ENCODE measurements at regions not wholly inside any gene's neighbourhood (a gene's known extent, or its start where the extent isn't known, plus 50 kb on each side); places are given as distances from the start of the nearest gene placed in this dataset.

DNA sequence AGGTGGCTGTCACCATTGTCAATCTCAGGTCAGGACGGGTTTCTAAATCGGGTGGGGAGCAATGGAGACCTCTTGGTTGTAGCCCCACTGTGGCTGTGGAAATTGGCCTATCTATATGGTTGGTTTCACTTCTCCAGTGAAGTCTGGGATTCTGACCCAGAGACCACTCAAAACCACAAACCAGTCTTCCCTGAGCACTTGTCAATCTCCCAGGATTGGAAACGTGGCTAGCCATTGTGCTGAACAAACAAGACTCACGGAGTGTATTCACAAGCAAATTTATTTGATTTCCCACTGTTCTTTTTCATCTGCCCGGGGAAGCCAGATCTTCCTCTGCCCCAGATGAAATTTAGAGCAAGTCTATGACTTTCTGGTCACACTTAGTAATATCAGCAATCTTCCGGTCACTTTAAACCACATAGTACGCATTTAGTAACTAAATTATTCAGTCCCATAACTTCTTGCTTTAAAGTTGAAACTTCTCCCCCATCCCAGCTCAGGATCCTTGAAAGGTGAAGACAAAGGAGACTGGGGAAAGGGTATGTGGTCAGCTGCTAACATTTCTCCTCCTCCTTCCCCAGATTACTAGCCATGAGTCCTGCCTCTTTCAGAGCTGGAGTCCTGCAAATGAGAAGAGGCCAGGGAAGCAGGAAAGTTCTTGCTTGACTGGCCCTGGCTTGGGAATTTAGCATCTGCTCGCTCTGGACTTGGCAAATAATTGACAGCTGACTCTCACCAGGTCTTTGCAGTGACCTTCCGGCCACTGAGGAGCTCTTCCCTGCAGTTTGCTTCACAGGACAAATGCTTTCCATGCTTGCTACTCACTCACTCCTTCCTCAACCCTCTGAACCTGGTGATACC, 123.2 kb upstream of the MAX start:
- no peak for DNase-seq

DNA sequence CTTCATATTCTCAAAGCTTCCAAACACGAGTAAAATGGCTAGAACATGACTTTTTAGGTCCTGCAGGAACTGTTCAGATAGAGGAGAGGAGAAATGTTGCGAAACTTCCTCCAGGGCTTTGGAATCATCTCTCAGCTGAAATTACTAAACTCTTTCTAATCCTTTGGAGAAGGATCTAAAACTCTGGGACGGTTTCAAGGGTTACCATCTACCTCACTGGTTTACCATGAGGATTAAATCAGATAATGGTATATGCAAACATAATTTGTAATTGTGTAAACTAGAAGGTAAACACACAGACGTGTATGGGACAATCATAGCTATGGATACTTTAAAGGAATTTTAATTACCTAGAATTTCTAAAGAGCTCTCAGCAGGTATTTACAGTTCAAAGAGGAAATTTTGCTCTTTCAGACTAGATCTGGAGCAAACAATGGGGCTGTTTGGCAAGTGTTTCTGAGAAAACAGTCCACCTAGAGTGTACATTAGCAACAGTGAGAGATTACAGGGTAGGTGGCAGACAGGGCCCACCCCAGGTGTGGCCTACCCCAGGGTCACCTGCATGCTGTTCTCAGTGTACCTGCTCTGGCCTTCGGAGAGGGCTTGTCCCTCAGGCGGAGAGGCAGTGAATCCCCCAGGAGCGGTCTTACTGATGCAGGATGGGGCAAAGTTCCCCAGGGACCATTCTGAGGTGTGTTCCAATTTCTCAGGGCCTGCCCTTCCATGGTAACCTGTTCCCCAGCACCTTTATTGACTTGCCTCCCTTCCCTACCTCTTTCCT, 124.7 kb upstream of the MAX start:
- peak; percentile 54 for DNase-seq

- no peak for DNase-seq
Measured at GRCh38 chr14:65228436-65228835, 126.1 kb upstream of the MAX start.

DNA sequence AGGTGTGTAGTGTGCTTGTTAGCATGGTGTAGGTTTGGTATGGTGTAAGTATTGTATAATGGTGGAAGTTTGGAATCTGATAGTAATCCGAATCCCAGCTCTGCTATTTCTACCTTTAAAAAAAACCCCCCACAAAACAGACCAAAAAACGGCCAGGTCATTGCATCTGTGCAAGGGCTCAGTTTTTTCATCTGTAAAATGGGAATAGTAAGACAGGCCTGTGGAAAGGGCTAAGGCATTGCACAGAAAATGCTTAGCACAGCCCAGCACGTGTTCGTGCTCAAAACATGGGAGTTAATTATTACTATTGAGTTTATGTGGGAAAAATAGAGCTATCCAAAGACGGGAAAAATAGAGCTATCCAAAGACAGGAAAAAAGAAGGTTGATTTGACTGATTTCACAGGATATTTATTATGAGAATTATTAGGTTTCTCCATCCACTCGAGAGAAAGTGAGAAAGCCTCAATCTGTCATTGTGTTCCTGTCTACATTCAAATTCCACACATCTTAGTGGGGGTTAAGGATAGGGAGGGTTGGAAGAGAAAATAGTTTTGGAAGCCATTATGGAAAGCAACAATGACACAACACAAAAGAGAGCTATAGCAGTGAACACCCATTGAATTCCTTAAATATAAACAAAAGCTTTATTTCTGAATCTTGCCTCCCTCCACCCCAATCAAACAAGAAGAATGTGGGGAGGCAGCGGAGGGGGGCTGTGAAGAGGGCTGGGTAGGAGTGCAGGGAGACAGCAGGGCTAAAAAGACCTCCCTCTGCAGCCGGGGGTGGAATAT, 126.8 kb upstream of the MAX start:
- DNase-seq, result no peak

DNA sequence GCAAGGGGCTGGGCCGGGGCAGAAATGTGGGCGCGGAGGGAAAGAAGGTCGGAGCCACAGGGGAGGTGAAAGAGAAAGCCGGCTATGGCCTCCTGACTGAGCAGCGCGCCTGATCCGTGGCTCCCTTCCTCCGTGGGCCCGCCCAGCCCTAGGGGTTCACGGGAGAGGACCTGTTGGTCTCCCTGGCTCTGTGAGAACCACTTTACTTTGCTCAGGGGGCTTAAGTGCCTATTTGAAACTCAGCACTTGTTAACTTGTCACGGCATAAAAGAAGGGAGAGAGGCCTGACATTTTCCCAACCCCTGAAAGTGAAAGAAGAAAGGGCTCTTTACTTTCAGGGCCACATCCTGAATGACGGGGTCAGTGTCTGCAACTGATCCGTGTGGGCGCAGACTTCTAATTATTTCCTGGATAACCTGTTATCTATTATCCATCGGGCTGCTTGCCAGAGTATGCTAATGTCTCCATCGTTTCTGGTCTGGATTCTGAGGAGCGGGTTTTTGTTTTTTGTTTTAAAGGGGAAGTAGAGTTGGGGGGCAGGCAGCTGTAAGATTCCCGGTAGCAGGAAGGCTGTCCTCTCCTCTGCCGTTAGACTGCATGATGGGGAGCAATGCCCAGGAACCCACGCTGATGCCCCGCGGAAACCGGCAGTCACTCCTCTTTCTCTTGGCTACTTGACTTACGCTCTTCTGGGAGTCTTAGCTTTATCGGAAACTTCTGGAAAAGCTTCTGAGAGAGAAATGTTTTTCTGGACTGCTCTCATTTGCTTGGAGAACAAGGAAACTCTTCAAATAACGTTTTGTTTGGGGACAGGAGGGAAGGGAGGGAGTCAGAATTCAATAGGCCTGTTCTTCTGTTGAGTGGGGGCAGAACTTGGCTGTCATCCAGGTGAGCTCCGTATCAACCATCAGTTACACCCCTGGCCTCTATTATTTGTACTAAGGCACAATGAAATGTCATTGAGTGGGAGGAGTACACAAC, 127.7 kb upstream of the MAX start:
- peak; percentile 35 for DNase-seq

DNA sequence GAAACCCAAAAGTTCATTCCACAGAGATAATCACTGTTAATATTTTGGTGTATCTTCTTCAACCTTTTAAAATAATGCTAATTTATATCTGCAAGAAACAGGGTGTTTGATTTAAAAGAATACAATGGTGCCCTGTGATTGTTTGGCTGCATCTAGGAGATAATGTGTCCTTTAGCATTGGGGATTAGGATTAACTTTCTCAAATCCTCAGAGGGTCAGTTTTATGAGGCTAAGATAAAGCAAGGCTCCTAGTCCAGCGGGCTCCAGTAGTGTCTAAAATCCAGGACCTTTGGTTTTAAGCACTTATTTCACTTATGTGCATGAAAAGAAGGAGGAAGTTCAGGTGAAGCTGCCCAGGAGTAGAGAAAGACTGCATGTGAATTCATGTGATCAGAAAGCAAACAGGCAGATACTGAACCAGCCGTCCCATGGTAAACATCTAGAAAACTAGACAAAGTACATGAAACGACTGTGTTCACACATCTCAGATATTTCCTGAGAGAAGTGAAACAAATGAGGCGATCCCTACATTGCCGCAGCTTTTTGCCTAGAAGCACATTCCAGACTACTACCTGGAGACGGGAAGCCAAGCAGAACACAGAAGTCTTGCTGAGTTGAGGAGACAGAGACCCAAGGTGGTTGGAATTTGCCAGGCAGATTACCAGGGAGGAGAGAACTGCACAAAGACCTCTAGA, 129.1 kb upstream of the MAX start:
- peak; percentile 63 for DNase-seq

- no peak for DNase-seq
Measured at GRCh38 chr14:65234752-65235361, 132.5 kb upstream of the MAX start.

DNA sequence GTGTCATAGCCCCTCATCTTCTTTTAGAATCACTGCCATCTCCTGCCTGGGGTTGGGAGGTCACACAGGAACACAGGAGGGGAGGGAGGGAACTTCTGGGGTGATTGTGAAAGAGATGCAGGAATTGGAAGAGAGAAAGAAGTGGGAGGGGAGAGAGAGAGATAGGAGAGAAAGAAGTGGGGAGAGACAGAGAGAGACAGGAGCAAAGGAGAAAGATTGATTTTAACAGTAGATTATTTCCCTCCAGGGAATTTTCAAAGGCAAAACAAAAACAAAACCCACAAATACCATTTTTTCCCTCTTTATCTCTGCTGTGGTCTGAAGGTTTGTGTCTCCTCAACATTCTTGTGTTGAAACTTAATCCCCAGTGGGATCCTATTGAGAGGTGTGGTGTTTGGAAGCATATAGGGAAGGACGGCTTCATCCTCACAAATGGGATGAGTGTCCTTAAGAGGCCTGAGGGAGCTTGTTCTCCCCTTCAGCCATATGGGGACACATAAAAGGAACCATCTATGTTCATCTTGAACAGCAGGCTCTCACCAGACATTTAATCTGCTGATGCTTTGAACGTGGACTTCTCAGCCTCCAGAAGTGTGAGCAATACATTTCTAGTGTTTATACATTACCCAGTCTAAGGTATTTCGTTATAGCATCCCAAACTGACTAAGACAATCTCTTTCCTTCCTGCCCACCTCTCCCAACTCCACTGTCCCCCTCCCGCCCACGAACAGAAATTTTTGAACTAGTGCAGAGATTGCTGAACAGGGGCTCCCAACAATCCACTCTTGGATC, 134.9 kb upstream of the MAX start:
- DNase-seq, result peak; percentile 92

DNA sequence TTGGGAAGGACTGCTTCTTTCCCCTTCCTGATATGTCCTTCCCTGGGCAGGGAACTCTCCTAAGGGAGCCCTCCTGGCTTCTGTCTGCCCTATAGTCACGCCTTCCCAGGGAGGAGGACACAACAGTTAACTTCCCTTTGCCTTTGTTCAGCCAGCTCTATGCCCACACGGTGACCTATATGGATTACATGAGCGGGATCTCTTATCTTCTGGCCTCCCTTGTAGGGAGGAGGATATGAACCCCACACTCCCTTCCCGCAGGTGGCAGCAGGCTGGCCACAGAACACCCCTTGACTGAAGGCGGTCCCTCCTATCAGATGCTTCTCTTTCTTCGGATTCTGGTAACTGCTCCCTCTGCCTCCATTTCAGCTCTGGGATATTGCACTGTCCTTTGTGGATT, 135.6 kb upstream of the MAX start:
- DNase-seq, result no peak

DNA sequence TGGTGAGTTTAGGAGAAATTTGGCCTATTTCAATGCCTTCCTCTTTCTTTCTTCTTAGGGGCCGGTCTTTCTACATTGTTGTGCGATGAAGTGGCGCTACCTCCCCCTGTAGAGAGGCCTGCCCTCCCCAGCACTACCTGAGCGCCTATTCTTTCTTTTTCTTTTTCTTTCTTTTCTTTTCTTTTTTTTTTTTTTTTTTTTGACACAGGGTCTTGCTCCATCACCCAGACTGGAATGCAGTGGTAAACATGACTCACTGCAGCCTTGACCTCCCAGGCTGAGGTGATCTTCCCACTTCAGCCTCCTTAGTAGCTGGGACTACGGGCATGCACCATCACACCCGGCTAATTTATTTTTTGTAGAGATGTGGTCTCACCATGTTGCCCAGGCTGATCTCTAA, 136.1 kb upstream of the MAX start:
- DNase-seq, result no peak

DNA sequence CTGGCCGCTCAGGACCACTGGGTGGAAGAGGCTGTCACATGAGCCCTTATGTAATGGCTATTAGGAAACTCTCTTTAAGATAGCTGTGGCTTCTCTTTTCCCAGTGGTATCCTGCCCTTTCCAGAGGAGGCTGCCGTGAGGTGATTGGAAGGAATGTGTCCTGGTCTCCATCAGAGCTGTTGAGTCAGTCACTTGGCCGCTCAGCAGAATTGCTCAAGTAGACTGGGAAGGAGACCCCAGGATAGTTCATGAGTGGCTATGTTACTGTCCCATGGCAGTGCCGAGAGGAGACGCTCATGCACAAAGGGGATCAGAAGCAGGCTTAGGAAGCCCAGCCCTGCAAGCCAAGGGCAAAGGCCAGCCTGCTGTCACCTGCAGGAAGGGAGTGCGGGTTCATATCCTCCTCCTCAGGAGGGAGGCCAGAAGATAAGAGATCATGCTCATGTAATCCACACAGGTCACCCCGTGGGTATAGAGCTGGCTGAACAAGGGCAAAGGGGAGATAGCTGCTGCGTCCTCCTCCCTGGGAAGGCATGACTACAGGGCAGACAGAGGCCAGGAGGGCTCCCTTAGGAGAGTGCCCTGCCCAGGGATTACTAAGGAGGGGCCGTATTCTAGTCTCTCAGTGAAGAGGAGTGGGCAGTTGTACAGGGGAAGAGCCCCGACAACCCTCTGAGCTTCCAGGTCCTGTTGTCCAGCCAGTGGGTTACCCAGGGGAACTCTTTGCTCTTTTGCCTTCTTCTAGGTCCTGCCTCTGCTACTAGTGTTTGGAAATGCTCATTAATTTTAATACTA, 137.0 kb upstream of the MAX start:
- DNase-seq, result peak; percentile 12

DNA sequence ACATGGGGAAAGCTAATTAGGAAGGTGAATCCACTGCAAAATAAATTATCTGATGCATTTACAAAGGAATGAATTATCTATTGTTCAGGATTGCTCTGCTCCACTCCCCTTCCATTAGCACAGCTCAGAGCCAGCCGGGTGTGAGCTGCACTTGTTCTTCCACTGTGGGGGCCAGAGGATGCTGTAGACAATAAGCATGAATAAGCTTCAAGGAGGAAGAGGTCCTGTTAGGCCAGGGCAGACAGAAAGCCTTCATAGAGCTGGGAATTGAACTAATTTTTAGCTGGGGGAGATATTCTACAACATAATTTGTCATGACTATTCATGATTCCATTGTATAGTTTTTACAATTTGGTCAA, 137.6 kb upstream of the MAX start:
- DNase-seq, result no peak

- no peak for DNase-seq
Measured at GRCh38 chr14:65241125-65241752, 138.9 kb upstream of the MAX start.

GRCh38 chr14:65242732-65243134, 140.4 kb upstream of the MAX start:
- DNase-seq, result no peak

DNA sequence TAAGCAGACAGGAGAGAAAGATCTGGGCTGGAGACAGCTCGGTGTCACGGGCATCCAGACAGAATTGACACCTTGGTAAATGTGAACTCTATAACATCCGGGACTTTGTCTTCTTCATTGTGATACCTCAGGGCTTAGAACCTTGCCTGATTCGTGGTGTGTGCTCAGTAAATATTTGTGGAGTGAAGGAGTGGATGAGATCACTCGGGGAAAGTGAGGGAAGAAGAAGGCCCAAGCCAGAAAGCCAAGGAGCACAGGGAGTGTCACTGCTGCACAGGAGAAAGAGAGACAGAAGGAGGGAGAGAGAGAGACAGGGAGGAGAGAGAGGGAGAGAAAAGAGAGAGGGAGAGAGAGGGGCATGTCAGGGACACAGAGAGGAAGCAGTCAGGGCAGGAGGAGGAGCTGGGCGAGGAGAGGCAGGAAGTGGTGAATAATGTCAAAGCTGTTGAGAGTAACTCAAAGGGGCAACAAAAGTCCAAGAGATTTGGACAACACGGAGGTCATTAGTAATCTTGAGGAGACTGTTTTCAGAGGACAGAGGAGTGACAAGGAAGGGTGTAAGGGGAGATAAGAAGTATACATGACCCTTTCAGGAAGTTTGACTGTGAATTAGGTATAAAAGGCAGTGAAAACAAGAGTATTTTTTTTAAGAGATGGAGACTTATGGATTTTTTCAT, 141.6 kb upstream of the MAX start:
- DNase-seq, result no peak

GRCh38 chr14:65249471-65250161, 147.3 kb upstream of the MAX start:
- no peak for DNase-seq

GRCh38 chr14:65250162-65250495, 147.8 kb upstream of the MAX start:
- DNase-seq, result no peak

DNA sequence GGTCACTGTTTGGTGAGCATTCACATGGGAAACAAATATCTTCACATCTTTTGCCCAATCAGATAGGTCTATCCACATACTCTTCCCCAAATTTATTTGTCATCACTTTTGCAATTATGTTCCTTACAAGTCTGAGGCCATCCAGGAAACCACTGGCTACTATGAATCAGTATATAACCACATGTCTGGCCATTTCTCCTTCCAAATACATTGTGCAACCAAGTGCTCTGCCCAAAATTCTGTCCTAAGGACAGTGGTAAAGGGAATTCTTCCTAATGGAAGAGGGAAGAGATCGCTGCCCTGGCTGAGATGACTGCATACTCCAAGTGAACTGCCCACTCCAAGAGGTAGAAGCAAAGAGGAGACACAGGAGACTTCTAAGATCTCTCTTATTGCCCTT, 148.9 kb upstream of the MAX start:
- DNase-seq, result no peak
